D721Med (cell line): ENCODE measurements at regions not wholly inside any gene's neighbourhood (a gene's known extent, or its start where the extent isn't known, plus 50 kb on each side); places are given as distances from the start of the nearest gene placed in this dataset.
"Not testable (repeated sequence)": the region's sequence is repeated elsewhere in the genome, so short reads cannot be mapped to it uniquely, and the experiment has no call there.

Experiments
- DNase-seq: peaks from one replicate; pipeline ENCODE4 v3.0.0; 2011; ENCODE audit warnings: low spot score; ENCODE audit not compliant: insufficient read length
- FAIRE-seq: peaks from 2 replicates; lab custom pipeline; 2011; peaks lifted over from hg19 to GRCh38; lab: Jason Lieb, UNC
- CTCF ChIP-seq: IDR thresholded peaks from 2 replicates; pipeline ENCODE4 v1.5.1; 2012; ENCODE audit warnings: mild to moderate bottlenecking, control low read depth; ENCODE audit not compliant: insufficient read depth; ENCODE audit errors: missing control alignments

DNA sequence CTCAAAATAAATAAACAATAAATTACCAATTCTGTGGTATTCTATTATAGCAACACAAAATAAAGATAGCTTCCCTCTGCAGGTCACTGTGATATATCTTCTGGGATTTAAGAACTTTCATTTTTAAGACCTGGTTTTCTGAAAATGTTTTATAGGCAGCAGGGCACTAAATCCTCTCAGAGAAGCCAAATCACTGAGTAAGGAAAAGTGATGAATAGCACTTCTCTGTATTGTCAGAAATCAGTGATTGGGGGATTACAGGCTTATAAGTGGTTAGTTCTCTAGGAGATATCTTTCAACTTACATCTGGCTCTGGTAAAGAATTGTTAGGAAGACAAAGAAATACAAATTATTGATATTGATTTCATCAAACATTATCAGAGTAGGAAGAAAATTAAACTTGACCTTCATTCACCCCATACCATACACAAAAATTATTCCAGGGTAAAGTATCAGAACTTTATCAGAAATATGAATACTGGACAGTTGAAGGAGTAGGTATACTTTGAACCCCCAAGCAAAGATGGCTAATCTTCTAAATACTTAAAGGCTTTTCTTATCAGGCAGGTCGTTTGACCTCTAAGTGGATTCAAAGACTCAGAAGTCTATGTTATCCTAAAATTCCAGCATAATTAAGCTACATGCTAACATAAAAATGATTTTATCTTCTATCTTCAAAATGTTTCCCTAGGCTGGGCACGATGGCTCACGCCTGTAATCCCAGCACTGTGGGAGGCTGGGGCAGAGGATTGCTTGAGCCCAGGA is 81.6 kb upstream of the USP9X start:
- DNase-seq (no peak), FAIRE-seq (no peak)
- TF ChIP-seq CTCF = no peak

GRCh38 chrX:41005445-41005992 is 79.7 kb upstream of the USP9X start:
- FAIRE-seq (no peak), DNase-seq (no peak)

GRCh38 chrX:41009850-41010846 is 75.1 kb upstream of the USP9X start:
- FAIRE-seq (no peak), DNase-seq (no peak)

More at GRCh38 chrX:41005445-41005992, 79.7 kb upstream of the USP9X start:
- TF ChIP-seq CTCF = no peak

DNA sequence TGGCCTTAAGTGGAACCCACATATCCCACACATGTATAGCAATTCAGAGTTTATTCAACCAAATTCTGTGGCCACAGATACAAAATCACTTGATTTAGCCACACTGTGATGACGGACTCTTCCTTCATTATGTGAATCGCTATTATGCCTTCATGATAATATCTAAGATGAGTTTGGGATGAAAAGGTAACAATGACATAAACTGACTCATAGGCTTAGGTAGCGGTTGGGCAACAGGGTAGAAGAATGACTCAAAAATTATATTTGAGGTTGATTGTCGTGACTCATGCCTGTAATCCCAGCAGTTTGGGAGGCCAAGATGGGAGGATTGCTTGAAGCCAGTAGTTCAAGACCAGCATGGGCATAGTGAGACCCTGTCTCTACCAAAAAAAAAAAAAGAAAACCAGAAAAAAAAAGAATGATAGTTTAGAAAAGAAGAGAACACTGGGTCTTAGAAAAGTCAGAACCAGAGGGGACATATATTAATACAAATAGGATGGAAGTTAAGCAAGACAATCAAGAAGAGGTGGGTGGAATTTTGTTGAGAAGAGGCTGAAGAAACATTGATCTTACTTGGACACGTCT is 70.4 kb upstream of the USP9X start:
- TF ChIP-seq CTCF = no peak
- FAIRE-seq (no peak), DNase-seq (no peak)

More at GRCh38 chrX:41009850-41010846, 75.1 kb upstream of the USP9X start:
- TF ChIP-seq CTCF = no peak

- not testable (repeated sequence) for FAIRE-seq, DNase-seq
Measured at GRCh38 chrX:41017785-41018184, 67.5 kb upstream of the USP9X start.

- not testable (repeated sequence) for FAIRE-seq, DNase-seq
Measured at GRCh38 chrX:41018391-41019040, 66.7 kb upstream of the USP9X start.

DNA sequence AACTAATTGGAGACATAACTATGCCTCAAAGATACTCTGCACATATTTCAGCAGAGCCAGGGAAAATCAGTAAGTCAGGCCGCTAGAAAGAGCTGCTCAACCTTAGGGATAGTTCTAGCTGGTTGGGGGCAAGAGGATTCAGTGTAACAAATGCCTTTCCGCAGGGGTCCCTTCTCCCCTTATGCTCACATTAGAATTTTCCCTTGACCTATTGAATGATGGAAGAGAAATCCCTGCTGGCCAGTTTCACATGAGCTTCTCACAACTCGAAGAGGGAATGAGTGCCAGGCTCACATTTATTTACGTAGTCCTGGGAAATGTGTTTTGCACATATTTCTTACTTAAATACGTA is 66.2 kb upstream of the USP9X start:
- FAIRE-seq (no peak), DNase-seq (no peak)
- no peak for TF ChIP-seq CTCF
